ENCODE measurements at regions not wholly inside any gene's neighbourhood (a gene's known extent, or its start where the extent isn't known, plus 50 kb on each side); places are given as distances from the start of the nearest gene placed in this dataset.
A peak's percentile ranks its signal among the peaks of the same experiment; 100 is the strongest.

- no peak for DNase-seq (ENCODE audit: low spot score)
Measured at GRCh38 chr10:133035952-133036351, 51.8 kb upstream of the ADGRA1 start.

GRCh38 chr10:133034762-133035161, 53.0 kb upstream of the ADGRA1 start:
- no peak for DNase-seq (ENCODE audit: low spot score)
- ATAC-seq, result no peak

More at GRCh38 chr10:133035952-133036351, 51.8 kb upstream of the ADGRA1 start:
- ATAC-seq, result no peak

- DNase-seq (ENCODE audit: low spot score) (no peak), ATAC-seq (no peak)
Measured at GRCh38 chr10:133034092-133034491, 53.6 kb upstream of the ADGRA1 start.

- ATAC-seq (no peak), DNase-seq (ENCODE audit: low spot score) (no peak)
Measured at GRCh38 chr10:133033742-133034048, 54.0 kb upstream of the ADGRA1 start.

- DNase-seq (ENCODE audit: low spot score), result no peak
- ATAC-seq, result no peak
Measured at GRCh38 chr10:133032976-133033741, 54.6 kb upstream of the ADGRA1 start.

GRCh38 chr10:133032231-133032630, 55.5 kb upstream of the ADGRA1 start:
- no peak for DNase-seq (ENCODE audit: low spot score)
- no peak for ATAC-seq

GRCh38 chr10:133031541-133032125, 56.1 kb upstream of the ADGRA1 start:
- DNase-seq (ENCODE audit: low spot score) (no peak), ATAC-seq (no peak)

GRCh38 chr10:133030781-133031180, 56.9 kb upstream of the ADGRA1 start:
- DNase-seq (ENCODE audit: low spot score) (no peak), ATAC-seq (no peak)

GRCh38 chr10:133030126-133030525, 57.6 kb upstream of the ADGRA1 start:
- no peak for DNase-seq (ENCODE audit: low spot score)
- ATAC-seq, result no peak

GRCh38 chr10:133028956-133029355, 58.8 kb upstream of the ADGRA1 start:
- no peak for DNase-seq (ENCODE audit: low spot score)
- ATAC-seq, result no peak

- ATAC-seq (no peak), DNase-seq (ENCODE audit: low spot score) (no peak)
Measured at GRCh38 chr10:133028158-133028557, 59.6 kb upstream of the ADGRA1 start.

- no peak for ATAC-seq
- no peak for DNase-seq (ENCODE audit: low spot score)
Measured at GRCh38 chr10:133027482-133027881, 60.2 kb upstream of the ADGRA1 start.

- ATAC-seq, result no peak
- DNase-seq (ENCODE audit: low spot score), result no peak
Measured at GRCh38 chr10:133026726-133027395, 60.9 kb upstream of the ADGRA1 start.

GRCh38 chr10:133026171-133026570, 61.6 kb upstream of the ADGRA1 start:
- DNase-seq (ENCODE audit: low spot score) (no peak), ATAC-seq (no peak)

GRCh38 chr10:133025558-133026090, 62.1 kb upstream of the ADGRA1 start:
- DNase-seq (ENCODE audit: low spot score) (no peak), ATAC-seq (no peak)

GRCh38 chr10:133024704-133025557, 62.8 kb upstream of the ADGRA1 start:
- ATAC-seq (no peak), DNase-seq (ENCODE audit: low spot score) (no peak)

- ATAC-seq (no peak), DNase-seq (ENCODE audit: low spot score) (no peak)
Measured at GRCh38 chr10:133023216-133023843, 64.4 kb upstream of the ADGRA1 start.

GRCh38 chr10:133022776-133023100, 65.0 kb upstream of the ADGRA1 start:
- ATAC-seq (peak; percentile 61), DNase-seq (ENCODE audit: low spot score) (no peak)

- ATAC-seq (peak; percentile 49), DNase-seq (ENCODE audit: low spot score) (no peak)
Measured at GRCh38 chr10:133021963-133022775, 65.6 kb upstream of the ADGRA1 start.

Measured in left lobe of liver (tissue), 2 donors.